ENCODE measurements at regions not wholly inside any gene's neighbourhood (a gene's known extent, or its start where the extent isn't known, plus 50 kb on each side); places are given as distances from the start of the nearest gene placed in this dataset.
"Not testable (repeated sequence)": the region's sequence is repeated elsewhere in the genome, so short reads cannot be mapped to it uniquely, and the experiment has no call there.

GRCh38 chr5:38645508-38645907 is 89.1 kb upstream of the LIFR start:
- no peak for DNase-seq

DNA sequence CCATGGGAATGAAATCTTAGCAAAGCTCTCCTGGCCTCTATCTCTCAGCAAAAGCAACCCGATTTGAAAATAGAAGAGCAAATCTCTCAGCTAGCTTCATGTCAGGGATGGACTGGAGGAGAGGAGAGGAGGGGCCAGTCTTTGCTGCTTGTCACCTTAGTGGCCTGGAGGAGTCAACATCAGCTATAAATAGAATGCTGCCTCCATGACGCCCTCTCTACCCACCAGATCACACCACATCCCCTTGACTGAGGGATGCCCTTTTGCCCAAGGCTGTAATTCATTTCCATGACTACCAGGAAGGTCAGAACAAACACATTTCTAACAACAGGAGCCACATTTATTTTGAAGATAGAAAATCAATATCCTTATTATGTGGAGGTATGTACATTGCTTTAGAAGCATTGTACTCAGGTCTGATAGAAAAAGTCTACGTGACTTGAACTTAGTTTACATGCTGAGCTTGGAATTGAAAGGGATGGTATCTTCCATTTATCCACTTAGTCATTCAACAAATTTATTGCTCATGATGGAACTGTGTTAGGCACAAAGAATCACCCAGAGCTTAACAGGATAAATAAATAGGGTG is 92.4 kb upstream of the LIFR start:
- DNase-seq: peak; percentile 15 to 44

DNA sequence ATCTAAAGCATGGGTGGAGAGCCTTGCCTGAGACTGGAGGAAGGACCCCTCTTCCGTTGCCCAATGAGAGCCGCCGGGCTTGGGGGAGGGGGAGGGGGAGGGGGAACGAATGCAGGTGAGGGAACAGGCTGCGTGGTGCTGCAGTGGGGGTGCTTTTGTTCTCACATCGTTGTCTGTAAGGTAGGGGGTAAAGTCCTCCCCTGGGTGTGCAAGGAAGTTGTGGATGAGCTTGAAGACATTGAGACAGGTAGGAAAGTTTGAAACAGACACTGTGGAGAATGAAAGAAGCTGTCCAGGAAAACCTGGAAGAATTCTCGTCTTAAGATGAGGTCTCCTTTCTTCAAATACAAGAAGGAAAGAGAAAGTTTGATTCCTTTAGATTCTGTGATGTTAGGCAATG is 94.1 kb upstream of the LIFR start:
- peak; percentile 19 to 38 for DNase-seq

- peak in 1 of 2 experiments; percentile 38 for DNase-seq
Observed at GRCh38 chr5:38650946-38651345, 94.5 kb upstream of the LIFR start.

- DNase-seq: peak in 1 of 2 experiments; percentile 2
Observed at GRCh38 chr5:38651806-38652205, 95.4 kb upstream of the LIFR start.

- no peak for DNase-seq
Observed at GRCh38 chr5:38653389-38653788, 96.9 kb upstream of the LIFR start.

DNA sequence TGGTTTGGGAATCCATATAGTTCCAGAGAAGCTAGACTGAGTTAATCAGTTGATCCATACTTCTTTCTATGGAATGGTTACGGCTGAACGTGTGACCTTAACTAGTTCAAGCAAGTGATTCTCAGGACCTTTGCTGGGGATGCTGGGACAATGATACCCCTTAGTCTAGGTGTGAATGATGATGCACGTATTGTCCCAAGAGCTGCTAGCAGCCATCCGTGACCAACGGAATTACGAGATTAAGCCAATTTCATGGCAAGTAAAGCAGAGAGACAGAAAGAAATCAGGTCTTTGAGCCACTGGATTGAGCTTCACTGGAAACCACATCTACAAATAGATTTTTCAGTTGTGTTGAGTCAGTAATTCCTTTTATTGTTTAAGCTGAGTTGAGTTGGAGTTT is 99.2 kb upstream of the LIFR start:
- DNase-seq: no peak

GRCh38 chr5:38656568-38656967 is 100.1 kb upstream of the LIFR start:
- no peak for DNase-seq

DNA sequence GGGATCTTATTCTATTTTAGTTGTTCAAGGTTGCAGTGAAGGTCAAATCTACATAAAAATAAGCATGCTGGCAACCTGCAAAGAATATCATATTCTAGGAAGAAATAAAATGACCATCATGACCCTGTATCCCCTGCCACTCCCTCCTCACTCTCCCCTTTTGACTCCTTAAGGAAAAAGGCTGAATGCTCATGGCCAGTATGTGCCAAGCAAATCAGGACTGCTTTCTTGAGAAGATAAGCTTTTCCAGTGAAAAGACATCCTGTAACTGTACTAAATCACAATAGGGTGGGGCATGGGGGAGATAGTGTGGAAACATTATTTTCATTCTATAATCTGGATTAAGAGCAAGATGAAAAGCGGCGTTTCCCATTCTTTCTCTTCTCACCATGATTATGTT is 100.6 kb upstream of the LIFR start:
- no peak for DNase-seq

- DNase-seq: peak; percentile 99 to 100
Observed at GRCh38 chr5:38660194-38660668, 103.8 kb upstream of the LIFR start.

DNA sequence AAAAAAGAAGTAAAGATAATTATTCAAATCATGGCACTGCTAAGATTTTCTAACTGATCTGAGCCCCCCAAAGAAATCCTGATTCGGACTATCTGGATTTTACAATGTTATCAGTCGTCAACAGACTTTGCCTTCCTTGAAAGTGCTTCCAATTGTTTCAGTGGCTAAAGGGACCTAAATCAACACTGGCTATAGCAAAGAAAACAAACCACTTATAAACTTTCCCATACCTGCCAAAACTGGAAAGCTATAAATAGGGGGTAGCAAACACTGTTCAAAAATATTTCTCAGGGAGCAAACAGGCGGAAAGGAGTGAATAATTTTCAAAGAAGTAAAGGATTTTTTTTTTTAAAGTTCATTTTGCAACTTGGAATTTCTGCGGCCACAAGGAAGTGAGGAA is 105.6 kb upstream of the LIFR start:
- DNase-seq: no peak

GRCh38 chr5:38663249-38663648 is 106.8 kb upstream of the LIFR start:
- no peak for DNase-seq

DNA sequence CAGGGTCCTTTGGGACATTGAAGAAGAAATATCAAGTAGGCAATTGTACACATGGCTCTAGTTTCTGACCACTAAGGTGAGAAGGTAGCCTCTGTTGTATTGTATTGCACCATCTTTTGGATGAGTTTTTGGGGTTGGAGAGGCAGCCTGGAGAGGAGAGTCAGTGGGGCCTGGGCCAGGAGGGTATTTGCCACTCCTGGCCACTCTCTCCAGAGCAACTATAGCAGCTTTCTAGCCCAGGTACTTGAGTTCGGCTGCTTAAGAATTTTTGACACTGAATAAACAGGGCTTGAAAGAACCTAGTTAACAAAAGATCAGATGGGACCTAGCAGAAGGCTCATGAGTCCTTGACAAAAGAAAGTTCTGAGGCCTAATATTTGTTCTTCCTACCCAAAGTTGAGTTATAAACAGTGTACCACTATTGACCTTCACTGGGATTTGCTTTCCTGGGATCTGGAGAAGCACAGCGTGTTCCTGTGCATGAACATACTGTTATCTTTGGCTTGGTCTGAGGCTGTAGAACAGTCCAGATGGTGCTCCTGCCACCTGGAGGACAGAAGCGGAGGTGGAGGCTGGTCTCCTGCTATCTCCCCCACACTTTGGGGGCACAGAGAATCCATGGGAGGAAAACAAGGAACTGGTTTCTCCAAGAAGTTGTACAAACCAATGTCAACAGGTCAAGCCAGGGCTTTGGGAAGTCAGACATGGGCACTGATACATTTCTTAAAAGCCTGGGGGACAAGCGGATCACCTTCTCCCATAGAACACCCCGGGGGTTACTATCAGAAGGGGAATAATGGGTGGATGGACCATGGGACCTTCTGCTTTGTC is 110.4 kb upstream of the LIFR start:
- DNase-seq: peak; percentile 36 to 59

DNA sequence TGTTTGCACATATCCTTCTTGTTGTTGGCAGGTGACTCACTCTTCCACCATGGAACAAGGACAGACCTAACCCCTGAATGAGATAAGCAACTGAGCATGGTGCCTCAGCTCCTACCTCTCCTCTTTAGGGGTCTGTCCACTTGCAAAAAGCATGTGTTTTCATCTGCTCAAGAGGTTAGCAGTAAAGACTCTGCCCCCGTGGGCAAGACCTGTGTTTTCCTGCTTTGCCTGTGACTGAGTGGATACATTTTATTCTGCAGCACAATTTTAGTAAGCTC is 111.0 kb upstream of the LIFR start:
- no peak for DNase-seq

GRCh38 chr5:38669361-38669880 is 113.0 kb upstream of the LIFR start:
- DNase-seq: no peak

DNA sequence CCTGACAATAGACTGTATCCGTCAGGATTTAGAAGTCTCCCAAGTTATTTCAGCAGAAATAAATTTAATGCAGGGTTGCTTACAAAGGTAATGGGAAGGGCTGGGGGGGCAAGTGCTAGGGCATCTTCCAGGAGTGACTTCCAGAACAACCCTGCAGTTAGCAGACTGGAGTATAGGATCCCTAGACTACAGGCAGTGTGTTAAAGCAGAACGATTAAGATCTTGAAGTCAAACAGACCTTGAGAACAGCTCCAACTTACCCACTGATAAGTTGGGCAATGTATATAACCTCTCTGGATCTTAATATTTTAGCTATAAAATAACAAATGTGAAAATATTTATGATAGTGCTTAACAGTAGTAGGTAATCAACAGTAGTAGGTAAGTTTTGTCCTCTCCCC is 113.6 kb upstream of the LIFR start:
- no peak for DNase-seq

GRCh38 chr5:38670878-38671277 is 114.4 kb upstream of the LIFR start:
- no peak for DNase-seq

DNA sequence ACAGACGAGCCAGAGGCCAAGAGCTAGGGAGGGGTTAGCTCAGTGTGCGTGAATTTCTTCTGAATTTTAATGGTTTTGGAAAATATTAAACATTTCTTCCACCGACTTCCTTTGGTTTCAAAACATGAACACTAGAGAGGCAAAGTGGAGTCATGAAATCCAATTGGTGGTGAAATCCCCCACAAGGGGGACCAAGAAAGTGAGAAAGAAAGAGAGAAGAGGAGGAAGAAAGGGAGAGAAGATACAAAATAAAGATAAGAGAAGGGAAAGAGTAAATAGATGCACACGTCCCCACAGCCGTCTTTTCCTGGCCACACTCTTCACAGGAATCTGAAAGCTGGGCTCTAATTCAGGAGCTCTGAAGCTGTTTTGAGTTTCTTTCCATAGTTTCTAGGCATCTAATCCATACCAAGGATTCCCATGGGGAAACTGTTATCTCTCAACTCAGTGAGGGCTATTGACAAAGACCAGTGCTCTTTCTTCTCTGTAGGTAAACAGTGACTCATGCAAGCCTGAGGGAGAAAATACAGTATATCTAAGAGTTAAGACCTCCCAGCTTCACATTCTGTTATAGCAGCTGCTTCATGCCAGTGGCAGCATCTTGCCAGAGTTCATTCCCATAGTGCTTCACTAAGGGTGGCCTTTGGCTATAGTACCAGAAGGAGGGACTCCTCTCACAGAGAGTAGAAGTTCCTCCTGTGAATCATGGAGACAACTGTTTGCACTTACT is 115.8 kb upstream of the LIFR start:
- peak in 1 of 2 experiments; percentile 24 for DNase-seq

- DNase-seq: no peak
Observed at GRCh38 chr5:38673671-38674071, 117.2 kb upstream of the LIFR start.

DNA sequence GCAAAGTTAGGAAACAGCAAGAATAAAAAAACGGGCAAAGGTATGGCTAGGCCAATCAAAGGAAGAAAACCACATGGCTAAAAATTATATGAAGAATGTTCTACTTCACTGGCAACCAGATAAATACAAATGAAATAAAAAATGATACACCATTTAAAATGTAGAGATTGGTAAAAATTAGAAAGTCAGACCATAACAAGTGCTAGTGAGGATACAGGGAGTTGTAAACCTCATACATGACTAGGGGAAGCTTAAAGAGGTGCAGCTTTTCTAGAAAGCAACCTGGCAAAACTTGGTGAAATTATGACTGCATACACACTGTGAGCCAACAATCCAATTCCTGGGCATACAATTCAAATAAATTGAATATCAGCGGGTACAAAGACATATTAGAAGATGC is 119.0 kb upstream of the LIFR start:
- DNase-seq: no peak

GRCh38 chr5:38677636-38678035 is 121.2 kb upstream of the LIFR start:
- DNase-seq: no peak

GRCh38 chr5:38678076-38678475 is 121.6 kb upstream of the LIFR start:
- DNase-seq: no peak

- DNase-seq: not testable (repeated sequence)
Observed at GRCh38 chr5:38678697-38679096, 122.3 kb upstream of the LIFR start.

Data from SHP77 (cell line).